ENCODE measurements at regions not wholly inside any gene's neighbourhood (a gene's known extent, or its start where the extent isn't known, plus 50 kb on each side); places are given as distances from the start of the nearest gene placed in this dataset.
A peak's percentile ranks its signal among the peaks of the same experiment; 100 is the strongest.

DNA sequence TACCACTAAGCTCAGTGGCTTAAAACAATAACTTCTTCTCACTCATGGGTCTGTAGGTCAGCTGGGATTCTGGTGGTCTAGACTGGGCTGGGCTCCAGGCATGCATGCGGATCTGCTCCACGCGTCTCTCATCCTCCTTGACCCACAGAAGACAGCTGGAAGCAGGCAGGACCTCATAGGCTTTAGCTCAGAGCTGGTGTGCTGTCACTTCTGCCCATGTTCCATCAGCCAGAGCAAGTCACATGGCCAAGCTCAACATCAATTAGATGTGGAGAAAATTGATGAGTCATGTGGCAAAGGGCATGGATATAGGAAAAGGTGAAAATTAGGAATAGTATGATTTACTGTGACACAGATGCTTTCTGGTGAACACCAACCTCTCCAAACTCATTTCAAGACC, 57.4 kb upstream of the PSMF1 start:
- DNase-seq: no peak

DNA sequence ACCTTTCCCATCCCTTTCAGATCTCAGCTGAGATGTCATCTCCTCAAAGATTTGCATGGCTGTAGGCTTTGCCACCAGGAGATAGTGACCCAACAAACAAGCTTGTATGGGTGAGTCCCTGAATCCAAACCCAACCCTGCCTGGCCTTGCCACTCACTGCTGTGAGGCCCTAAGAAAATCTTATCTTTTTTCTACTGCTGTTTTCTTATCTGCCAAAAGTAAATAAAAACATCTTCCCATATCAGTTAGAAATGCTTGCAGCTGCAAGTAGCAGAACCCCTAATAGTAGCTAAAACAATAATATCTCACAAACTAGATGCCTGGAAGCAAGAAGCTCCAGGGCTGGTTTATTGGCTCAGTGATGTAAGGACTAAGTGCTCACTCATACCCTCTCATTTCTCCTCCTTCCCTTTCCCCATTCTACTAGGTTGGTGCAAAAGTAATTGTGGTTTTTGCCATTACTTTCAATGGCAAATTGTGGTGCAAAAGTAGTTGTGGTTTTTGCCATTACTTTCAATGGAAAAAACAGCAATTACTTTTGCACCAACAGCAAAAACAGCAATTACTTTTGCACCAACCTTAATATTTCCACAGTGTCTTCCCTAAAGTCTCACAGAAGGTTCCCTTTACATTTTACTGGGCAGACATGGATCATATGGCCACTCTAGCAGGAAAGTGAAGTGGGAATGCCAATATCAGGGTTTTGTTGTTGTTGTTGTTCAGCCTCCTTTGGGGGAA, 56.7 kb upstream of the PSMF1 start:
- no peak for DNase-seq

DNA sequence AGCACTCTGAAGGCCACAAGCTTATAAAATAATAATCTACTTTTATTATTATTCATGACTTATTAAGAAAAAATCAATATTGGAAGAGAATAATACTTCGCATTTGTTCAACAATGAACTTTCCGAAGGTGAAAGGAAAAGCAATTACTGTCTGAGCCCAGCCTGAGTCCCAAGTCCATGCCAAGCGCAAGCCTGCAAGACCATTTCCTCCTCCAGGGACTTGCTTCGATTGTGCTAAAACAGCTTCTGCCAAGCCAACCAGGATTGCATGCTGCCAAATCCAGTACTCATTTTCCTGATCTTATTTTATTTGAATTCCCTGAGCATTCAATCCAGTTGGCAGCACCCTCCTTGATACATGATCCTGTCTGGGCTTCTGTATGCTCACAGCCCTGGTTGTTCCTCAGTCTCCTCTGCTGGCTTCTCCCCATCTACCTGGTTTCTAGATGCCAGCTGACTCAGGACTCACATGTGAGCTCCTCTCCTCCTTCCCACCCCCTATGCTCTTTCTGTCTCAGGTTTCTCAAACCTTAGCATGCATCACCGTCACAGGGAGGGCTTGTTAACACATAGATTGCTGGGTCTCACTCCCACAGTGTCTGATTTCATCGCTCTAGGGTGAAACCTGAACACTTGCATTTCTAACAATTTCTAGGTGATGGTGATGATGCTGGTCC, 55.9 kb upstream of the PSMF1 start:
- peak in 2 of 14 donors; percentile 2 to 4 for DNase-seq

Data from C1 segment of cervical spinal cord (tissue), 14 donors.